ENCODE measurements at regions not wholly inside any gene's neighbourhood (a gene's known extent, or its start where the extent isn't known, plus 50 kb on each side); places are given as distances from the start of the nearest gene placed in this dataset.

GRCh38 chr12:111233786-111234185 is 135.1 kb downstream of the PHETA1 start:
- ATAC-seq (ENCODE audit: low read depth) (no peak), DNase-seq (no peak)
- H2AFZ ChIP-seq (ENCODE audit: insufficient read depth, low read depth, low read length, poor library complexity, severe bottlenecking): no peak overlapping the region
- H3K9me3 ChIP-seq (ENCODE audit: control extremely low read depth in 1 of 3, control insufficient read depth in 2 of 3, insufficient read depth in 1 of 3, low read length in 2 of 3): peaks cover 0 to 19% (median 0%) of the 10 kb centered on the region in 3 donors
- peaks cover 37% of the 10 kb centered on the region for H3K27me3 Mint-ChIP-seq
- ChIA-PET POLR2A (no interaction called here), CTCF (no interaction called here)
- H3K4me3 ChIP-seq (ENCODE audit: control extremely low read depth in 1 of 5, extremely low read depth in 1 of 5, insufficient read depth in 1 of 5, low read depth in 2 of 5, low read length in 4 of 5): no peak overlapping the region
- intact Hi-C loops (cut with micrococcal nuclease): no loop called here
- no peaks in the 10 kb centered on the region for H3K36me3 ChIP-seq (replicated peaks in 1 of 2; ENCODE audit: control extremely low read depth in 1 of 2, control insufficient read depth in 1 of 2, extremely low read depth in 1 of 2, insufficient read depth in 2 of 2, low read length in 1 of 2)
- H3K27ac ChIP-seq (ENCODE audit: low read length in 2 of 2): no peak overlapping the region
- no peaks in the 10 kb centered on the region for H3K4me1 Mint-ChIP-seq
- 100% methylated on average over 1 of the region's 3 CpGs for WGBS (ENCODE audit: insufficient coverage)
- no peak overlapping the region for H3K4me3 Mint-ChIP-seq
- no peak overlapping the region for H3K9ac ChIP-seq (ENCODE audit: low read length)
- peaks cover 0 to 6% (median 0%) of the 10 kb centered on the region in 4 experiments for H3K27me3 ChIP-seq (replicated peaks in 1 of 4; ENCODE audit: control extremely low read depth in 1 of 4, control insufficient read depth in 3 of 4, insufficient read depth in 4 of 4, low read length in 3 of 4)
- H3K4me2 ChIP-seq (replicated peaks; ENCODE audit: low read depth, low read length, poor library complexity, severe bottlenecking): no peak overlapping the region
- H3K4me1 ChIP-seq (ENCODE audit: control insufficient read depth in 2 of 2, insufficient read depth in 2 of 2, low read length in 2 of 2): no peaks in the 10 kb centered on the region
- H4K20me1 ChIP-seq (ENCODE audit: control insufficient read depth, insufficient read depth, low read length, poor library complexity, severe bottlenecking): no peaks in the 10 kb centered on the region
- H3K79me2 ChIP-seq (ENCODE audit: control insufficient read depth, insufficient read depth, low read length): no peaks in the 10 kb centered on the region
- H3K27ac Mint-ChIP-seq: no peak overlapping the region
- H3K9me3 Mint-ChIP-seq (ENCODE audit: insufficient read depth): peaks cover 3% of the 10 kb centered on the region
- no peak for TF ChIP-seq EZH2 (IDR thresholded peaks at IDR 0.05; ENCODE audit: borderline replicate concordance, insufficient read depth, low read depth, low read length, poor library complexity, severe bottlenecking)
- no peak for TF ChIP-seq CTCF (IDR thresholded peaks at IDR 0.05)

- Histone ChIP-seq H2AFZ (ENCODE audit: insufficient read depth, low read depth, low read length, poor library complexity, severe bottlenecking) (no peak overlapping the region), H3K36me3 (replicated peaks in 1 of 2; ENCODE audit: control extremely low read depth in 1 of 2, control insufficient read depth in 1 of 2, extremely low read depth in 1 of 2, insufficient read depth in 2 of 2, low read length in 1 of 2) (no peaks in the 10 kb centered on the region), H4K20me1 (ENCODE audit: control insufficient read depth, insufficient read depth, low read length, poor library complexity, severe bottlenecking) (no peaks in the 10 kb centered on the region), H3K79me2 (ENCODE audit: control insufficient read depth, insufficient read depth, low read length) (no peaks in the 10 kb centered on the region), H3K27ac (ENCODE audit: low read length in 2 of 2) (no peak overlapping the region), H3K4me3 (ENCODE audit: control extremely low read depth in 1 of 5, extremely low read depth in 1 of 5, insufficient read depth in 1 of 5, low read depth in 2 of 5, low read length in 4 of 5) (no peak overlapping the region), H3K9ac (ENCODE audit: low read length) (no peak overlapping the region), H3K4me2 (replicated peaks; ENCODE audit: low read depth, low read length, poor library complexity, severe bottlenecking) (no peak overlapping the region), H3K4me1 (ENCODE audit: control insufficient read depth in 2 of 2, insufficient read depth in 2 of 2, low read length in 2 of 2) (no peaks in the 10 kb centered on the region), H3K27me3 (replicated peaks in 1 of 4; ENCODE audit: control extremely low read depth in 1 of 4, control insufficient read depth in 3 of 4, insufficient read depth in 4 of 4, low read length in 3 of 4) (peaks cover 0 to 6% (median 0%) of the 10 kb centered on the region in 4 experiments), H3K9me3 (ENCODE audit: control extremely low read depth in 1 of 3, control insufficient read depth in 2 of 3, insufficient read depth in 1 of 3, low read length in 2 of 3) (peaks cover 0 to 10% (median 0%) of the 10 kb centered on the region in 3 donors)
- Mint-ChIP-seq H3K27ac (no peak overlapping the region), H3K4me3 (no peak overlapping the region), H3K27me3 (peaks cover 32% of the 10 kb centered on the region), H3K9me3 (ENCODE audit: insufficient read depth) (no peaks in the 10 kb centered on the region), H3K4me1 (no peaks in the 10 kb centered on the region)
- ATAC-seq (ENCODE audit: low read depth) (no peak), DNase-seq (no peak)
- CTCF ChIA-PET: no interaction called here
- intact Hi-C loops (cut with micrococcal nuclease): no loop called here
- WGBS (ENCODE audit: insufficient coverage): 60% methylated on average over 2 of the region's 3 CpGs
- POLR2A ChIA-PET: no interaction called here
- TF ChIP-seq CTCF (IDR thresholded peaks at IDR 0.05) (no peak), EZH2 (IDR thresholded peaks at IDR 0.05; ENCODE audit: borderline replicate concordance, insufficient read depth, low read depth, low read length, poor library complexity, severe bottlenecking) (no peak)
Observed at GRCh38 chr12:111230649-111231048, 138.2 kb downstream of the PHETA1 start.
